ENCODE measurements at regions not wholly inside any gene's neighbourhood (a gene's known extent, or its start where the extent isn't known, plus 50 kb on each side); places are given as distances from the start of the nearest gene placed in this dataset.
A peak's percentile ranks its signal among the peaks of the same experiment; 100 is the strongest.
"Not testable (repeated sequence)": the region's sequence is repeated elsewhere in the genome, so short reads cannot be mapped to it uniquely, and the experiment has no call there.

DNA sequence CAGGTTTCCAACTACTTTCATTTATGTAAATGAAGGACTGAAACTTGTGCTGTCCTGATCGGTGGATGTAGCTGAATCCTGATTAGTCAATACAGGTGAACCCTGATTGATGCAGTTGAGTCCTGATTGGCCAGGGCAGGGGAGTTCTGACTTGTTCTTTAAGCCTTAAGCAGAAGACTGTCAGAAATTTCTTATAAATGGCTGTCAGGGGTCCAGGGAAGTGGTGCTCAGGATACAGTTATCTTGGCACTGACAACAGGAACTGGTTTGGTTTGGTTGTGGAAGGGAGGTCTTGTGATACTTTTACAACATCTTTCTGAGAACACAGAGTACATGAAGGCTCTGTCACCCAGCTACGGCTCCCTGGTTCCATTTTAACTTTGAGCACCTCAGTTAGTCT is 132.1 kb downstream of the KCNJ12 start:
- Histone ChIP-seq H3K27me3 (replicated peaks; ENCODE audit: control insufficient read depth, insufficient read depth, low read length) (no peaks in the 10 kb centered on the region), H3K36me3 (ENCODE audit: control insufficient read depth, insufficient read depth, low read length) (no peaks in the 10 kb centered on the region), H3K4me3 (replicated peaks; ENCODE audit: low read depth, low read length) (no peak overlapping the region)
- TF ChIP-seq, protein P1, sequence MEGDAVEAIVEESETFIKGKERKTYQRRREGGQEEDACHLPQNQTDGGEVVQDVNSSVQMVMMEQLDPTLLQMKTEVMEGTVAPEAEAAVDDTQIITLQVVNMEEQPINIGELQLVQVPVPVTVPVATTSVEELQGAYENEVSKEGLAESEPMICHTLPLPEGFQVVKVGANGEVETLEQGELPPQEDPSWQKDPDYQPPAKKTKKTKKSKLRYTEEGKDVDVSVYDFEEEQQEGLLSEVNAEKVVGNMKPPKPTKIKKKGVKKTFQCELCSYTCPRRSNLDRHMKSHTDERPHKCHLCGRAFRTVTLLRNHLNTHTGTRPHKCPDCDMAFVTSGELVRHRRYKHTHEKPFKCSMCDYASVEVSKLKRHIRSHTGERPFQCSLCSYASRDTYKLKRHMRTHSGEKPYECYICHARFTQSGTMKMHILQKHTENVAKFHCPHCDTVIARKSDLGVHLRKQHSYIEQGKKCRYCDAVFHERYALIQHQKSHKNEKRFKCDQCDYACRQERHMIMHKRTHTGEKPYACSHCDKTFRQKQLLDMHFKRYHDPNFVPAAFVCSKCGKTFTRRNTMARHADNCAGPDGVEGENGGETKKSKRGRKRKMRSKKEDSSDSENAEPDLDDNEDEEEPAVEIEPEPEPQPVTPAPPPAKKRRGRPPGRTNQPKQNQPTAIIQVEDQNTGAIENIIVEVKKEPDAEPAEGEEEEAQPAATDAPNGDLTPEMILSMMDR (IDR thresholded peaks at IDR 0.05; ENCODE audit: insufficient read depth, low read length, poor library complexity, severe bottlenecking): no peak
- DNase-seq (ENCODE audit: extremely low read depth, insufficient read length): no peak

DNA sequence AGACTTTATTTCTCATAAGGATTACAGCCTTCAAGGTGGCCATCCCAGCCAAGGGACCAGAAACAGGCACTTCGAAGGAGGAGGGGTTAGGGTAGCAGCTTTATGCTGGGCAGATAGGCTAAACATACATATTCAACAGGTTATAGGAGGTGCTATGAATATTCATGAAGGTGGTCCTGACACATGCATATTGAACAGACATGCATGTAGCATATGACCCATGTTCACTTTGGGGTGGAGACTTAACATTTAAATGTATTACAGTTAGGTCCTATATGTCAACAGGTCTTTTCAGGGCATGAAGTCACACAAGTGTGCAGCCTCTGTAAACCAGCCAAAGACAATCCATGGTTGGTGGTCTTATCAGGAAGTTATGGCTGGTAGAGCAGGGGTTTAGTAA is 133.2 kb downstream of the KCNJ12 start:
- not testable (repeated sequence) for H3K36me3 ChIP-seq (ENCODE audit: control insufficient read depth, insufficient read depth, low read length); H3K4me3 ChIP-seq (replicated peaks; ENCODE audit: low read depth, low read length); H3K27me3 ChIP-seq (replicated peaks; ENCODE audit: control insufficient read depth, insufficient read depth, low read length); DNase-seq (ENCODE audit: extremely low read depth, insufficient read length)

DNA sequence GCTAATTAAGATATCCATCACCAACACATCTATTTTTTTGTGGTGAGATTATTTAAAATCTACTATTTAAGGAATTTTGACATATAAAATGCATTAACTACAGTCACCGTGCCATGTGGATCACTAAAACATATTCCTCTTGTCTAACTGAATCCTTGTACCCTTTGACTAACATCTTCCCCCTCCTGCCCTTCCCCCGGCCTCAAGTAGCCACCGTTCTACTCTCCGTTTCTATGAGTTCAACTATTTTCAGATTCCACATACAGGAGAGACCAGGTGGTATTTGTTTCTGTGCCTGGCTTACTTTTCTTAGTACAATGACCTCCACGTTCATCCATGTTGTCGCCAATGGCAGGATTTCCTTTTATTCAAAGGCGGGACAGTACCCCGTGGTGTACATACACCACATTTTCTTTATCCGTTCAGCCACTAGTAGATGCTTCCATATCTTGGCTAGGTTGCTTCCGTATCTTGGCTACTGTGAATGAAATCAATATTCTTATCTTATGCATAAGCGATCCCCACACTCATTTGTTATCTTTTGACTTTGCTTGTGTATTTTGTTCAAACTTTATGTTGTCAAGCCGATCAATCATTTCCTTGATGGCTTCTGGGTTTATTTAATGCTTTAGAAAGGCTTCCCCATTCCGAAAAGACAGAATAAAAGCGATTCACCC is 134.7 kb downstream of the KCNJ12 start:
- no peaks in the 10 kb centered on the region for H3K27me3 ChIP-seq (replicated peaks; ENCODE audit: control insufficient read depth, insufficient read depth, low read length)
- no peaks in the 10 kb centered on the region for H3K36me3 ChIP-seq (ENCODE audit: control insufficient read depth, insufficient read depth, low read length)
- no peak for DNase-seq (ENCODE audit: extremely low read depth, insufficient read length)
- TF ChIP-seq, protein P1 (IDR thresholded peaks at IDR 0.05; ENCODE audit: insufficient read depth, low read length, poor library complexity, severe bottlenecking): no peak
- H3K4me3 ChIP-seq (replicated peaks; ENCODE audit: low read depth, low read length): no peak overlapping the region

DNA sequence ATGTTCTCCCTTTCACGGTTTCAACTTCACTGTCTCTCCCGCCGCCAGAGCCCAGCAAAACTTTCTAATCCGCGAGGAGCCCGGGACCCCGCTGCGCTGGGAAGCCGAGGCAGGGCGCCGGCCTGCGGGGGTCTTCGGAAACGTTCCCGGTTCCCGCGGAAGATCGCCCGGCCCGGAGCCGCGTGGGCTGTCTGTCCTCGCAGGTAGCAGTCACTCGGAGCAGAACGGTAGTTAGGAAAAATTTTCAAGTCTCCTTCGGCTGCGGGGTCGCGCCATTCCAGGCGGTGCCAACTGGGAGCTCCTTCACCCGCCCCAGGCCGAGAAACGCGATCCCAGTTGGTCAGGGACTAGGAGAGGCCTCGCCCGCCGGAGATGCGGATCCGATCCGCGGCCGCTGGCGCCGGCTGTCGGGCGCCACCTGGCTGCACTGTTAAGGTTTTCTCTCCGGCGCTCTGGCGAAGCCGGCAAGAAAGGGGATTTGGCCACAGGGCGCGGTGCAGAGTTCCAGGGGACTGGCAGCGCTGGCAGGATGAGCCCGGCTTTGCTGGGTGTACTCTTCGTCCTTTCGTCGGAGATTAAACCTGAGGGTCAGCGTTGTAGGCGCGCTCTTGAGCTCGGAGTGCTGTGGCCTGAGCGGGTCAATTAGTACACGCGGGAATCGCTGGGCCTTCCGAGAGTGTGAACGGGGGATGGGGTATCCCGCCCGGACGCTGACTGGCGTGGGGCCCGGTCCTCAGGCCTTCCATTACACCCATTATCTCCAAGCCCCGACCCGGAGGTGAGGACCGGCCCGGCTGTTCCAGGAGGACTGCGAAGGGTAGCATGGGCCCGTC is 135.4 kb downstream of the KCNJ12 start:
- Histone ChIP-seq H3K27me3 (replicated peaks; ENCODE audit: control insufficient read depth, insufficient read depth, low read length) (no peaks in the 10 kb centered on the region), H3K4me3 (replicated peaks; ENCODE audit: low read depth, low read length) (peak overlapping the region; percentile 18), H3K36me3 (ENCODE audit: control insufficient read depth, insufficient read depth, low read length) (no peaks in the 10 kb centered on the region)
- TF ChIP-seq, protein P1 (IDR thresholded peaks at IDR 0.05; ENCODE audit: insufficient read depth, low read length, poor library complexity, severe bottlenecking): peak; percentile 75
- peak; percentile 59 for DNase-seq (ENCODE audit: extremely low read depth, insufficient read length)

DNA sequence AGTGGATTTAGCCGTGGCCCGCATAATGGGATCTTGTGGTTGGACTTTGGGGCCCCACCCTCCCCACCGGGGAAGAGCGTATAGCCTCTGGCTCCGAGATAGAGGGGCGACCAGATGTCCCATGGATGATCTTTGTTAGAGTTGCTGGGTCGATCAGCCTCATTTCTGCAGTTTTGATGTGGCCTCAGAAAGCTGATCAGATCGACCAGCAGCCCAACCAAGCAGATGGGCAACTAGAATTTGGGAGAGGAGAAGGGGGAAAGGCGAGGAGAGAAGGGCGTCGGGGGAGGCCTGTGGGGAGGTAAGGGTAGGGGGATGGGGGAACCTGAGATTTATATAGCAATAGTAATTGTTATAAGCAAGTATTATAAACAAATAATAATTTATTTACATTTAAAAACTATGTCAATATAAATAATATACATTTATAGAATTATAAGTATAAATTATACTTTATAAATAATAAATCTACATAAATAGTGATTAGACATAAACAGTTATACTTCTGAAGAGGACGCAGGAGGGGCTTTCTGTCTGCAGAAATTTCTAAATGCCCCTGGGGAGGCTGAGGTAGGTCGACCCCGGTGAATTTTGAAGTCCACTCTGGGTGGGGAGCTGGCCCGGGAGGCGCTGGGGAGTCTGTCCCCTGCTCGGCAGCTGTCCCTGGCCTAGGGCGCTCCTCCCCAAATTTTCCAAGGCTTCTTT is 136.3 kb downstream of the KCNJ12 start:
- no peaks in the 10 kb centered on the region for H3K36me3 ChIP-seq (ENCODE audit: control insufficient read depth, insufficient read depth, low read length)
- H3K27me3 ChIP-seq (replicated peaks; ENCODE audit: control insufficient read depth, insufficient read depth, low read length): no peaks in the 10 kb centered on the region
- H3K4me3 ChIP-seq (replicated peaks; ENCODE audit: low read depth, low read length): no peak overlapping the region
- TF ChIP-seq, protein P1 (IDR thresholded peaks at IDR 0.05; ENCODE audit: insufficient read depth, low read length, poor library complexity, severe bottlenecking): no peak
- no peak for DNase-seq (ENCODE audit: extremely low read depth, insufficient read length)
